ENCODE measurements at regions not wholly inside any gene's neighbourhood (a gene's known extent, or its start where the extent isn't known, plus 50 kb on each side); places are given as distances from the start of the nearest gene placed in this dataset.

DNA sequence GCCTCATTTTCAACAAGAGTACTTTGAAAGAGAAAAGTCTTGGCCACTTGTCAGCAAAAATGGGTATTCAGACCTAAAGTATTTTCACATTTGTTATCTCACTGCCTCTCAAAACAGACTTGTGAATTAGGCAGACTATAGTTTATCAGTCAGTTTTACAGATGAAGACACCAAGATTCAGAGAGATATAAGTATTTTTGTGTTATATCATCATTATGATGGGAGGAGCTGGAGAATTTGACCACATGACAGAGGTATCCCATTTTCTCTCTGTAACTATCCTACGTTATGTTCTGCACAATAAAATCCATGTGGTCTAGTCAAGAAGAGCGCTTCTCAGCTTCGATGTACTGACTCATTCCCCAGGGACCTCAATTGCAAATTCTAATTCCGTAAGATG, 213.7 kb downstream of the MYCN start:
- TF ChIP-seq, protein P1, sequence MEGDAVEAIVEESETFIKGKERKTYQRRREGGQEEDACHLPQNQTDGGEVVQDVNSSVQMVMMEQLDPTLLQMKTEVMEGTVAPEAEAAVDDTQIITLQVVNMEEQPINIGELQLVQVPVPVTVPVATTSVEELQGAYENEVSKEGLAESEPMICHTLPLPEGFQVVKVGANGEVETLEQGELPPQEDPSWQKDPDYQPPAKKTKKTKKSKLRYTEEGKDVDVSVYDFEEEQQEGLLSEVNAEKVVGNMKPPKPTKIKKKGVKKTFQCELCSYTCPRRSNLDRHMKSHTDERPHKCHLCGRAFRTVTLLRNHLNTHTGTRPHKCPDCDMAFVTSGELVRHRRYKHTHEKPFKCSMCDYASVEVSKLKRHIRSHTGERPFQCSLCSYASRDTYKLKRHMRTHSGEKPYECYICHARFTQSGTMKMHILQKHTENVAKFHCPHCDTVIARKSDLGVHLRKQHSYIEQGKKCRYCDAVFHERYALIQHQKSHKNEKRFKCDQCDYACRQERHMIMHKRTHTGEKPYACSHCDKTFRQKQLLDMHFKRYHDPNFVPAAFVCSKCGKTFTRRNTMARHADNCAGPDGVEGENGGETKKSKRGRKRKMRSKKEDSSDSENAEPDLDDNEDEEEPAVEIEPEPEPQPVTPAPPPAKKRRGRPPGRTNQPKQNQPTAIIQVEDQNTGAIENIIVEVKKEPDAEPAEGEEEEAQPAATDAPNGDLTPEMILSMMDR (IDR thresholded peaks at IDR 0.05): no peak
- TF ChIP-seq POLR2A (IDR thresholded peaks at IDR 0.05): no peak
